Activated CD8-positive, alpha-beta memory T cell treated with anti-CD3 and anti-CD28 coated beads, Interleukin-2, amount 50 U/mL, for 24 hours (primary cell): ENCODE measurements at regions not wholly inside any gene's neighbourhood (a gene's known extent, or its start where the extent isn't known, plus 50 kb on each side); places are given as distances from the start of the nearest gene placed in this dataset.
"Not testable (repeated sequence)": the region's sequence is repeated elsewhere in the genome, so short reads cannot be mapped to it uniquely, and the experiment has no call there.

Experiments used
- DNase-seq: peaks from one replicate; pipeline ENCODE4 v3.0.0-alpha.2; 2020; ENCODE audit errors: extremely low read depth

DNA sequence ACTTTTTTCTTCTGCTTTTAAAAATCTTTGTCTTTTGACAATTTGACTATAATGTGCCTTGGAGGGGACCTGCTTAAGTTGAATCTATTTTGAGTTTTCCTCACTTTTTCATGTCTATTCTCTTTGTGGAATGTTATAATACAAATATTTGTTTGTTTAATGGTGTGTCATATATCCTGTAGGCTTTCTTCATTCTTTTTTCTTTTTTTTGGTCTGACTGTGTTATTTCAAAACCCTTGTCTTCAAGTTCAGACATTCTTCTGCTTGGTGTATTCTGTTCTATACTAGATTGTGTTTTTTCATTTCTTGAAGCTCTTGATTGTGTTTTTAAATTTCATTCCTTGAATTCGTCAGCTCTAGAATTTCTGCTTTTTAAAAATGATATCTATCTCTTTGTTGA is 228.2 kb downstream of the STK31 start:
- DNase-seq, result no peak

DNA sequence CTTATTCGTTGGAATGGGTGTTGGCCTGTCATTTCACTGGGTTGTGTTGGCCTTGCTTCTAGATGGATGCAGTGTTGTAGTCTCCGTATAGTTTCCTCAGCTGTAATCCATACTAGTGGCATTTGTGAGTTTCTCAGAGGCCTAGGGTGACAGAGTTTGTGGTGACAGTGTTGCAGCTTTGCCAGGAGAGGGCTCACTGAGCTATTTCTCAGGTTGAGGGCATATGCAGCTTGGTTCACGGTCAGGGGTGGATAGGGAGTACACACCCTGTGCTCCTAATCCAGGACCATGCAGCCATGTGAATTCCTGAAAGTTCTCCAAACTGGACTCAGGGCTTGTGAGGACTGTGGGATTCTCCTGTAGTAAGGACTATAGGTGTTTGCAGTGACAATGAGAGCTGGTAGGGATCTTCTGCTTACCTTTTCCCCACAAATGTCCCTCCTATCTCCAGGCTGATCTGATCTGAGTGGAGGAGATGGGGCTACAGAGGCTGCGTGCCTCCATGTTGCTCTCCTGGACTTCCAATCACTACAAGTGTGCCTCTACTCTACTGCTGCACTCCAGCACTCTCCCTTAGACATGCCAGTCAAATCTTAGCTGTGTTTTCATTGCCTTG is 229.0 kb downstream of the STK31 start:
- no peak for DNase-seq

DNA sequence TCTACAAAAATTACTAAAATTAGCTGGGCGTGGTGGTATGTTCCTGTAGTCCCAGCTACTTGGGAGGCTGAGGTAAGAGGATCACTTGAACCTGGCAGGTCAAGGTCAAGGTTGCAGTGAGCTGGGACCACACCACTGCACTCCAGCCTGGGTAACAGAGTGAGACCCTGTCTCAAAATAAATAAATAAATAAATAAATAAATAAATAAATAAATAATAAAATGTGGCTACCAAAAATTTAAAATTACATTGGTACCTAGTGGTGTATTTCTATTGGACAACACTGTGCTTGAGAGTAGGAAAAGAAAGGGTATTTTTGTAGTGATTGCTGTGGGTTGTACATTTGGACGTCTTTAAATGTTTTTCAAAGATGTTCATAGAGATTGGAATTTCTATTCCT is 229.7 kb downstream of the STK31 start:
- not testable (repeated sequence) for DNase-seq

DNA sequence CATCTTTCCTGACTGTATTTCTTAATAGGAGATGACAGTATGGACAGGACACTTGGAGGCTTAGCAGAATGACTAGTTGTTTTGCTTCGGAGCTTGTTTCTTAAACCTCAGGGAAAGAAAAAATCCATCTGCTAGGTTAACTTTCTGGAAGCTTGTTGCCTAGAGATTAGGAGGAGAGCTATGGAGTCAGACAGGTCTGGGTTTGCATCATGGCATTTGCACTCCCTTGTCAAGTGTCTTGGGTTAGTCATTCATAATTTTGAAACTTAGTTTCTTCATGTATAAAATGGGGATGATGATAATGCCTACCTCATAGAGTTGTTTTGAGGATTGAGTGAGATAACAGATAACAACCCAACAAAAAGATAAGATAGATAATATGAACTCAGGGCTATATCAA is 231.5 kb downstream of the STK31 start:
- no peak for DNase-seq

DNA sequence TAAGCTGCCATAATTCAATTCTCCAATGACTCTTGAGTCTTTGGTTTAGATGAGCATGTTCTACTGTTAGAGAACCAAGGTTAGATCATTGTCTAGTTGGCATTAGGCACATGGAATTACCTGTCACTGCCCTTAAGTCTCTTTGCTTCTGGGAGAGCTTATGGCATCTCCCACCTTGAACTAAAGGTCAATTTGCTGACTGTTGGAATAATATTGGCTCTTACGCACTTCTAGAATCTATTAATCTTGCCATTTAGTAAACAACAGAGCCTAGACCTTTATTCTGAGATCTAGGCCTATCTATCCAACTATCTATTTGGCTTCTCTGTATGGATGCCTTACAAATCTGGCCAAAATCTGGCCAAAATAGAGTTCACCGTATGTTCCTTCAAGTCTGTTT is 232.0 kb downstream of the STK31 start:
- no peak for DNase-seq

DNA sequence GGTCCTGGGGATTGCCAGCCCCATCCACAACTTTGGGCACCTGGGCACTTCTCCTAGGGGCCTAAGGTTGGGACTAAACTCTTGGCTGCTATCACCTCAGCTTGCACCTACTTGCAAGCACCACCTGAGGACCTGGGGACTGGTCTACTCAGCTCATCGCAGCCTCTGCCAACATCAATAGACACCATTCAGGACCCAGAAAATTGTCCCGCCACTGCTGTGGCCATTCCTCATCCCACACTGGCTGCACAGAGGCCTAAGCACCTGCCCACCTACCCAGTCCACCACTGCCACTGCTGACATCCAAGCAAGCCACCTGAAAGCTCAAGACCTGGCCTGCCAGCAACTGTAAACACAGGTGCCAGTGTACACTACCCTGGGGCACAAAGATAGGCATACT is 234.1 kb downstream of the STK31 start:
- no peak for DNase-seq

DNA sequence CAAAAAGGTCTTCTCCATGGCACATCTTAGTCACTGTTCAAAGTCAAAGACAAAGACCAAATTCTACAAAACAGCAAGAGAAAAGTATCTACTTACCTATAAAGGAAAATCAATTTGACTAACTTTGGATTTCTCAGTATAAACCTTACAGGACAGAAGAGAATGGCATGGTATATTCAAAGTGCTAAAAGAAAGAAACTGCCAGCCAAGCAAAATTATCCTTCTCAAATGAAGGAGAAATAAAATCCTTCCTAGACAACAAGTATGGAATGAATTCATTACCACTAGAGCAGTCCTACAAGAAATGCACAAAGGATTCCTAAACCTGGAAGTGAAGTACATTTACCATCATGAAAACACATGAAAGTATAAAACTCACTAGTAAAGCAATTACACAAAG is 235.5 kb downstream of the STK31 start:
- no peak for DNase-seq

DNA sequence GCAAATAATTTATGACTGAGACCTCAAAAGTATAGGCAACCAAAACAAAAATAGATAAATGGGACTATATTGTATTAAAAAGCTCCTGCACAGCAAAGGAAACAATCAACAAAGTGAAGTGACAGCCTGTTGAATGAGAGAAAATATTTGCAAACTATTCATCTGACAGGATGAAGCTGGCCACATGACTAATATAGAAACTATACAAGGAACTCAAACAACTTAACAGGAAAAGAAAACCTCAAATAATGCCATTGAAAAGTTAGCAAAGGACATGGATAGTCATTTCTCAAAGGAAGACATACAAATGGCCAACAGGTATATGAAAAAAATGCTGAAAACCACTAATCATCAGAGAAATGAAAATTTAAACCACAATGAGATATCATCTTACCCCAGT is 245.1 kb downstream of the STK31 start:
- DNase-seq, result no peak

DNA sequence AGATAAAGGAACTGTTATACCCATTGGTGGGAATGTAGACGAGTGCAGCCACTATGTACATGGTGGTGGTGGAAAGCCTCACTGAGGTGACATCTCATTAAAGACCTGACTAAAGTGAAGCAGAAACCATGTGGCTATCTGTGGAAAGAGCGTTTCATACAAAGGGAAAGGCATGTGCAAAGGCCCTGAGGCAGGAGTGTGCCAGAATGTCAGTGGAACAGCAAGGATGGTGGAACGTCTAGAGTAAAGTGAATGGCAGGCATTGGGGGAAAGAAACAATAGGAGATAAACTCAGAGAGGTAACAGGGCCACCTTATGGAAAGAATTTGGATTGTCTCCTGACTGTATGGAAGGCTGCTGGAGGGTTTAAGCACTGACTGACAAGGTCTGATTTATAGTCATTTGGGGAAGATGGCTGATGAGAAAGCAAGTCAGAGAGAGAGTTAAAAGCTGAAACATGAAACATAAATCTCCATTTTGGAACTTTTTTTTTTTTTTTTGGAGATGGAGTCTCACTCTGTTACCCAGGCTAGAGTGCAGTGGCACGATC is 245.7 kb downstream of the STK31 start:
- DNase-seq, result no peak

DNA sequence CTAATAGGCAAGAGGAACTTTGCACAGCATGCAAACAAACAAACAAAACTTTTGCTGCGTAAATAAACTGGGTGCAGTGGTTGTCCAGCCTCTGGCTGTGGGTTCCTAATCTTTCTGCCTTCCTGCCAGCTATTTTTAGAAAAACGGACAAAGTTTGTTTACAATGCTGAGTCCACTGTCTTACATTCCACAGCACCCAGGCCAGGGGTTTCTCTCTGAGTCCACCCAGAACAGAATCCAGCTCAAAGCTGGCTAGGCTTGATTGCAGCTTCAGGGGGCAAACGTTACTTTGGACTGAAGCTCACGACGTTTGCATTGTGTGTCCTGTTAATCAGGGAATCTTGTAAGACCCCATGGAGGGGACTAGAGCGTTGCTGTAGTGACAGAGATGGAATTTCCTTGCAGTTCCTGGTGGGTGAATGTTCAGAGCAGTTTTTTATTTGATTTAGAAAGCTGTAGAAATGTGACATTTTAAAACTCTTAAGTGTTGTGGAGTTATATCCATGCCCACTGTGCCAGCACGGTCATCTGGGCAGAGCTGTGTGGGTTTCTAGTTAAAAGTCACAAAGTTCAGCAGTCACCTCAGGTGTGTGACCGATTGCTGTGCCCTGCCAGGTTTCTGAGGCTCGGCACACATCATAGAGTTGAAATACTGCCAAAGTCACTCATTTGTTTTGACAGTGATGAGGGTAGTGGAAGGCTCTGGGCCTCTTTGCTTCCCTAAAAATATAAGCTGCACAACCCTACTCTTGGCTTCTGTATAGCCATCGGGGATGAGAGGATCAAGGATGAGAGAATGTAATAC is 247.0 kb downstream of the STK31 start:
- DNase-seq, result no peak

DNA sequence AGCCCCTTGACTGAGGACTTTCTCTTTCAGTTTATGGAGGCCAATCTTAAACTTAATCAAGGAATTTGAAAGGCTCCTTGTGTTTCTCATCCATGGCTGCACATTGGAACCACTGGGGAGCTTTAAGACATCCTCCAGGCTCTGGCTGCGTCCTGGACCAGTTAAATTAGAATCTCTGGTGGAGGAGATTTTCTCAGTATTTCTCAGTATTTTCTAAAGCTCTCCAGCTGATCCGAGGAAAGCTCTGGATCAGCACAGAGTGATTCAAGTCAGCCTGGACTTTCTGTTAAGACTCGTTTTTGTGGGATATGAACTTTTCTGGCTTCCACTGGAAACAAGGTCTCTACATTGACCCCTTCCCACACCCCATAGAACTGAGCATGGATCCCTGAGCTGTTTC is 249.8 kb downstream of the STK31 start:
- DNase-seq, result no peak

DNA sequence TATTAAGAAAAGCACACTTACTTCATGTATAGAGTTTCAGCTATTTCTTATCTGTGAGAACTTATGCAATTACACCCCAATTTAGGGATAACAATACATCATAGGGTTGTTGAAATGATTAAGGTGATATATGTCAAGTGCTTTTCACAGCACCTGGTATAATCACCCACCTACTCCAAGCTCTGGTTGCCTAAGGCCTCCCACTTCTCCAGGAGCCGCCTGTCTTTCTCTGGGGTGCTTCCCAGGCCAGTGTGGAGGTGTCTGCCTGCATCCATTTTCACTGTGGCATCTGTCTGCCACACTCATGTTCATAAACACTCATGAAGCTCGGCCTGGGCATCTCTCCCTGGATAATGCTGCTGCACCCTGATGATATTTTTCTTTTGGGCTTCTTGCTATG is 250.3 kb downstream of the STK31 start:
- DNase-seq, result no peak

DNA sequence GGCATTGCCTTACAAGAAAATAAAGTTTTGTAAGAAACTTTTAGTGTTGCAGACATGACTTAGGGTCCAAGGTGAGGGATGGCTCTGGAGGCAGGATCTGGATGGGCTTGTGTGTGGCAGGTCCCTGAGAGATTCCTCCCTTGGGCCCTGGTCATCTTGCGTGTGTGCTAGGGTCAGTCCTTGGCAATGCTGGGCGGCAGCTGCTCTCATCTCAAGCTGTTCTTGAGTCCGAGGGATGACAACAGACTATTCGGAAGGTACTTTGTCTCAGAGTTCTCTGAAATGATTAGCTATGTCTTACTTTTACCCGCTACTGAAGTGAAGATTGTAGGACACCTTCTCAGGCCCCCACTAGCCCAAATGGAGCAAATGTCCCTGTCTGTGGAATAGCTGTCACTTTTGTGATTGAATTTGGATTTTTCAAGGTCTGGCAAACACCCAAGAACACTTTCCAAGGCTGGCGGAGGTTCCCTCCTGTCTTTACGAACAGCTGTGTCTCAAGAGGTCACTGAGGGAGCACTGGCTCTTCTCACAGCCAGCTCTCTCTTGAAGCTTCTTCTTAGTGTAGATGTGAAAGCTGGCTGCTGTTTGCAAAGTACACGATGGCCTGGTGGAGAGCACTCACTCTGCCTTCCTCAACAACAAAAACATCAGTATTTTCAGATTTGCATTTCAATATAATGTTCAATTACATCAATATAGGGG is 253.6 kb downstream of the STK31 start:
- DNase-seq, result no peak

DNA sequence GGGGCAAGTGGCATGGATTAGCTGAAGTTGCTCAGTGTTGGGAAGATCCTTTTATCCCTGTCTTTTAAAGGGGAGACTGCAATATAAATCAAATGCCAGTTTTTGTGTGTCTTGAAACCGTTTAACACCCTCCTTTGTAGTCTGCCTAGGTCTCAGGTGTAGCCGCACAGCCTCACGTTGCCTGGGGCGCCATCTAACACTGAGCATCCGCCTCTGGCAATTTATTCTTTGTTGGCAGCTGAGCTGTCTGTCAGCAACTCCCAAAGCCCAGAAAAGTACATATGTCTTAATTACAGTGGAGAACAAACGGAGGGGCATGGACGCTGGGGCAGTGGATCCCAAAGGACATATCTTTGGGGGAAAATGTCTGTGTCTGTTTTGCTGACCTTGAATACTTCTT is 254.7 kb downstream of the STK31 start:
- DNase-seq, result no peak

DNA sequence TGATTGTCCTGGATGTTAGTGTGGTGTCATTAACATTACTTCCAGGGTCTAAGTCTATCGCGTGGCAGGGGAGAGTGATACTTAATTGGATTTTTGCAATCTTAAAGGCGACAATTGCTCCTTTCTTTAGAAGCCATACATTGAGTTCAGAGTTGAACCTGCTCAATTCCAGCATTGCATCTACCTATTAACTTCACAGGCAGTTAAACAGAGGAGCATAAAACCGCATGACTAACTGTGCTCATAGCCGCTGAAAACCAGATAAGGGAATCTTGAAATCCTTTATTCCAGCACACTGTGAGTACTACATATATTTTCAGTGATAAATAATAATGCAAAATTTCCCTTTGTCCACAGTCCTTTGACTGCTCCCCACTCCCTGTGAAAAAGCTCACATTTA is 255.3 kb downstream of the STK31 start:
- DNase-seq, result no peak

DNA sequence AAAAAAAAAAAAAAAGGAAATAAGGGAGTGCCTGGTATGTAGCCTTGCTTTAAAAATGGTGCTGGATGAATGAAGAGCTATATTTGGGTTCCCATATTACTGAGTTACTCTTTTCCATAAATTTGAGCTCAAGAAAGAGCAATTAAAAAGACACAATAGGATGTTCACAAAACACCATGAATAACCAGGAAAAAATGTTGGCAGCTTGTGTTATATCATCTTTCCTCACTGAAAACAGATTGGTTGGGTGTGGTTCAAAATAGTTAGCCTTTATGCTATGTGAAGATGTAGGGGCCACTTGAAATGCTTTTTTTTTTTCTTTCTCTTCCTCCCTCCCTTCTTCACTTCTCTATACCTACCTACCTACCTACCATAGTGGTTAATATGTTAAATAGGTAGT is 256.9 kb downstream of the STK31 start:
- no peak for DNase-seq

DNA sequence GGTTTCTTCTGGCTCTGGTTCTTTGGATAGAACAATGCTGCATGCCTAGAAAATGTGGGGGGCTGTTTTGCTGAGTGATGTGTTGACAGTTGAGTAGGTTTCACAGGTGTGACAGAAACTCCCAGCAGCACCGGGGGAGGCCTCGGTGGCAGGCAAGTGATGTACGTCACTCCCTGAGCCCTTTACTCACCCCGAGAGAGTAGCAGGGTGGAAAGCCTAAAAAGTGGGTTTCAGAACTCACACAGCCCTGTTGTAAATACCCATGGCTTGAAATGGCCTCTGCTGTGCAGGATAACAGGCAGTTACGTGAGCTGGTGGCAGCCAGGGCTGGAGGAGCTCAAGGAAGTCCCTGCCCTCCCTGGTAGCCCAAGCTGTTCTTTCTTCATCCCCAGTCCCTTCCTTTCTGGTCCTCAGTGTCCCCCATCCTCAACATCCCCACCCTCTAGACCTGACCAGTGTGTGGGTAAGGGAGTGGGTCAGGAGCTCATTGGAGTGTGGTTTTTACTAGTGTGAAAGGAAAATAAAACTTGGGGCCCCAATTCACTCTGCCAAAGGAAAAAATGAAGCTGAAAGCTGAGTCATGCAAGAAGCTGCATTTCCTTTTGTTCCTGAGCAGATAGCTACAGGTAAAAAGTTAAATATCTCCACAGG is 258.1 kb downstream of the STK31 start:
- DNase-seq, result no peak

DNA sequence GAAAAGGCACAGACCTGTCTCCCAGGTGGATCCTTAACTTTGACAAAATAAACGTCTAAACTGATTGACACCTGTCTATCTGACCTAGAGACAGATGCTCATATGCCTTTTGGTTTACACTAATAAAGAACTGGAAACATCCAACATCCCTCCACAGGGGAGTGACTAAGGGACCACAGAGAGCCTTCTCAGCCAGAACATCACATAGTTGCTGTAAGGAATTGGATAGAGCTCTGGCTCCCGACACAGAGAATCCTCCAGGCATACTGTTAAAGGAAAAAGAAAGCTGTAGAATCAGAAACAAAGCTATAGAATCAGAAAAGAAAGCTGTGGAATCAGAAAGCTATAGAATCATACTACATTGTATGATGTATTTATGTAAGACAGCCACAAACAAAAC is 258.8 kb downstream of the STK31 start:
- no peak for DNase-seq

DNA sequence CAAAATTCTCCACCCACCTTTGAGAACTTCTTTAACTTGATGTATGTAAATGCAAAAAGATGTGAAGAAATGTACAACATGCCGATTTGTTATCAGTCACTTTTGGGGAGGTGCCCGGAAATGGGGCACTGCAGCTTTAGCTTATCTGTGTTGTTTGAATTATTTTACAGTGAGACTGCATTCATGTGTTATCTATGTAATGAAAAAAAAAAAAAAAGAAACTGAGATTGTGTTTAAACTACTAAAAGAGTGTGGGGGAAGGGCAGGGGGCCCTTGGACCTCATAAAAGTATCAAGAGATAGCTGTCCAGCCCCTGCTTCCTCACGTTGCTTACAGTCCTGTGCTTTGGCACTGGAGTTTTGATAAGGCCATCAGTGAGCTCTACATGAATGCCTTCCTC is 259.4 kb downstream of the STK31 start:
- no peak for DNase-seq

DNA sequence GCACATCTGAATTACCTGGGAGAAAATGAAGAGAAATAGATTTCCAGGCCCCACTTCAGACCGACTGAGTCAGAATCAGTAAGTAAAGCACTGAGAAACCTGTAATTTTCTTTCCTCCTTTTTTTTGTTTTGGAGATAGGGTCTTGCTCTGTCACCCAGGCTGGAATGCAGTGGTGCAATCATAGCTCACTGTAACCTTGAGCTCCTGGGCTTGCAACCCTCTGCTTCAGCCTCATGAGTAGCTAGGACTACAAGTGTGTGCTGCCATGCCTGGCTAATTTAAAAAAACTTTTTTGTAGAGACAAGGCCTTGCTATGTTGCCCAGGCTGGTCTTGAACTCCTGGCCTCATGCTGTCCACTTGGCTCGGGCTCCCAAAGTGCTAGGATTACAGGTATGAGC is 260.2 kb downstream of the STK31 start:
- no peak for DNase-seq

DNA sequence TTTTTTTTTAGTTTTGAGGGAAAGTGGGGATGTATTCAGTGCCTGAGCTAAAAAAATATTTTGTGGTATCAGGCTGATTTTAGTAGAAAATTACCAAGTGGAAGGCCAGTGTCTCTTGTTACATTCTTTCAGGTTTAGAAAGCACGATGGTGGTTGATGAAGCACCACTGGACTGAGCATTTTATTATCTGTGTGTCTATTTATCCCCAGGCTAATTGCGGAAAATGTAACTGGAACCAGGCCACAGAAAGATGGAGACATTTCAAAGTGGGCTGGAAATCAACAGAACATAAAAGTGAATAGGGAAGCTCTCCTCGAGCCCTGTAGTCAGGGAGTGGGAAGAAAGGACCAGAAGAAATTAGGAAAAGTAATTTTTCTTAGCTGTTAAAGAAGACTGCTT is 261.0 kb downstream of the STK31 start:
- DNase-seq, result no peak

DNA sequence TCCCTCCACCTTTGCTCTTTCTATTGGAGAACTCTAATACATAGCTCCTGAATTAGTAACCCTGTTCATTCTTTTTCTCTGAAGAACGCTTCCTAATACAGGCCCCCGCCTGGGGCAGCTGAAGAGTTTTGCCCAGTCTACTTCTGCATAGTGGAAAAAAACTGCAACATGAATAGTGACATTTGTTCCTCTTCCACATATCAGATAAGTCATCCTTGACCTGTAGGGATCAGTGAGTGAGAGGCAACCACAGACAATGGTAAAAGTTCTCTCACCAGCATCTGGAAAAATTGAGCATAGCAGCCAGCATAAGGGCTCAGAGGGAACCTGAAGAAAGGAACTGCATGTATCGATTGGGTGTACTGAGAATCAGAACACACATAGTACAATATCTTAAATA is 262.0 kb downstream of the STK31 start:
- no peak for DNase-seq
